ENCODE measurements at regions not wholly inside any gene's neighbourhood (a gene's known extent, or its start where the extent isn't known, plus 50 kb on each side); places are given as distances from the start of the nearest gene placed in this dataset.

DNA sequence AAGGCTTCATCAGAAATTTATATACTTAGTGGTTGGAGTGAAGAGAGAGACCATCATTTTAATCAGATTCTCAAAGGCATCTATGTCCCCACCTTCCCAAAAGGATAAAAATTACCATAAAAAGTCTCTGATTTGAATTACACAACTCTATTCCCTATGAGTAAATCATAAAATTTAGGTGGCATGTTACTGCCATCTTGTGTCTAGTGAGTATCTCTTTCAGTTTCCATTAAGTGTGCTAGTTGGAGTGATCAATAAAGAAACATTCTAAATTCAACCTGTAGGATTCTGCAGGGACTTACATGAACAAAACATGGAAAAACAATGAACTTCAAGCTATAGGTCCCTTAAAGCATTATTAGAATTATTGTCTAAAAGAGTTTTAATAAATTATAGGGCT is 655.4 kb downstream of the LTN1 start:
- TF ChIP-seq CTCF (IDR thresholded peaks at IDR 0.05) (no peak), EZH2 (IDR thresholded peaks at IDR 0.05; ENCODE audit: borderline replicate concordance, insufficient read depth, low read depth, low read length, poor library complexity, severe bottlenecking) (no peak)
